HCT116 (cell line): ENCODE measurements at regions not wholly inside any gene's neighbourhood (a gene's known extent, or its start where the extent isn't known, plus 50 kb on each side); places are given as distances from the start of the nearest gene placed in this dataset.
"Not testable (repeated sequence)": the region's sequence is repeated elsewhere in the genome, so short reads cannot be mapped to it uniquely, and the experiment has no call there.

Source experiments
- ATAC-seq: fragments of 200-7000 bp; cut with Tn5 transposase; 2 replicates; pipeline ENCODE4 v1.9.1; 2020; ENCODE audit warnings: mild to moderate bottlenecking, moderate library complexity
- BruUV-seq: library from RNA; stranded (reverse); fragments of 400-500 nt; replicated peaks from 2 replicates; lab custom pipeline; 2021; lab: Mats Ljungman, UMichigan
- CTCF ChIA-PET: fragments of 300-600 bp; sonication (Branson Sonifier 250); formaldehyde crosslinking; loops from one replicate; lab custom pipeline; 2021; ENCODE audit warnings: antibody characterized with exemption; lab: Charles Lee
- POLR2A ChIA-PET: fragments of 300-600, 350-600 bp; sonication (Branson Sonifier 250); formaldehyde crosslinking; loops from one replicate; lab custom pipeline; 2021; ENCODE audit warnings: antibody characterized with exemption; lab: Charles Lee
- RAD21 ChIA-PET, 2 experiments: fragments of 300-600 bp; sonication (Branson Sonifier 250); formaldehyde crosslinking; loops; one replicate each; lab custom pipeline; 2023; ENCODE audit warnings: low total read pairs in 2 of 2; ENCODE audit not compliant: uncharacterized antibody in 2 of 2, unreplicated experiment in 2 of 2, low non-redundant PET in 1 of 2; lab: Charles Lee
- DNase-seq: peaks from one replicate; pipeline ENCODE4 v3.0.0-alpha.2; 2010; ENCODE audit warnings: low read depth, low spot score
- H2AFZ ChIP-seq: fragments of 200-600 bp; shearing (Covaris generic), sonication (generic); 2 replicates; pipeline ENCODE4 v1.6.1; 2017; ENCODE audit warnings: low read depth, mixed run types, mixed read lengths, antibody characterized with exemption, low read length; ENCODE audit not compliant: poor library complexity, severe bottlenecking
- H3K27ac ChIP-seq: 2 replicates; pipeline ENCODE4 v1.5.1; 2012; ENCODE audit warnings: low read depth, low read length
- H3K27me3 ChIP-seq: fragments of 200-600 bp; sonication (generic); 2 replicates; pipeline ENCODE4 v1.6.1; 2016; ENCODE audit warnings: mixed run types, low read length, mixed read lengths; ENCODE audit not compliant: insufficient read depth
- H3K36me3 ChIP-seq, 2 experiments: fragments of 200-500 bp in 1 of 2; fragments of 200-600 bp in 1 of 2; sonication (Bioruptor generic) in 1 of 2; sonication (generic) in 1 of 2; 2 replicates each; pipeline versions ENCODE4 v1.5.1 to v1.6.1; 2014 to 2016; ENCODE audit warnings: low read length in 2 of 2, inconsistent platforms in 1 of 2, mixed read lengths in 1 of 2, mixed run types in 1 of 2; ENCODE audit not compliant: insufficient read depth in 2 of 2, control insufficient read depth in 1 of 2
- H3K4me1 ChIP-seq, 2 experiments: fragments of 200-600 bp in 1 of 2; sonication (generic) in 1 of 2; 2 replicates each; pipeline versions ENCODE4 v1.5.1 to v1.6.1; 2012 to 2017; ENCODE audit warnings: low read length in 2 of 2, inconsistent platforms in 1 of 2, mild to moderate bottlenecking in 1 of 2, mixed read lengths in 1 of 2, mixed run types in 1 of 2, moderate library complexity in 1 of 2; ENCODE audit not compliant: insufficient read depth in 2 of 2, control insufficient read depth in 1 of 2
- H3K4me2 ChIP-seq: fragments of 200-600 bp; sonication (generic); 2 replicates; pipeline ENCODE4 v1.6.1; 2017; ENCODE audit warnings: mixed run types, low read length, mixed read lengths
- H3K4me3 ChIP-seq, 2 experiments: fragments of 200-600 bp in 1 of 2; sonication (generic) in 1 of 2; replicated peaks in 1 of 2; 2 replicates each; pipeline ENCODE4 v1.5.1; 2011 to 2016; ENCODE audit warnings: low read length in 2 of 2, control low read depth in 1 of 2, low read depth in 1 of 2, mild to moderate bottlenecking in 1 of 2, mixed read lengths in 1 of 2, mixed run types in 1 of 2
- H3K79me2 ChIP-seq: fragments of 200-600 bp; sonication (generic); 2 replicates; pipeline ENCODE4 v1.6.1; 2017; ENCODE audit warnings: mild to moderate bottlenecking, mixed run types, low read length, moderate library complexity, mixed read lengths; ENCODE audit not compliant: insufficient read depth
- H3K9ac ChIP-seq: fragments of 200-600 bp; sonication (generic); 2 replicates; pipeline ENCODE4 v1.6.1; 2016; ENCODE audit warnings: low read length, mixed read lengths
- H3K9me2 ChIP-seq: fragments of 200-600 bp; sonication (generic), shearing (Covaris generic); 2 replicates; pipeline ENCODE4 v1.6.1; 2017; ENCODE audit warnings: mixed run types, mild to moderate bottlenecking, moderate library complexity; ENCODE audit not compliant: insufficient read depth
- H3K9me3 ChIP-seq, 2 experiments: fragments of 200-500 bp in 1 of 2; fragments of 200-600 bp in 1 of 2; sonication (Bioruptor generic) in 1 of 2; sonication (generic) in 1 of 2; 2 replicates each; pipeline ENCODE4 v1.6.1; 2014 to 2017; ENCODE audit warnings: low read length in 2 of 2, mixed read lengths in 2 of 2, inconsistent platforms in 1 of 2, low read depth in 1 of 2, mild to moderate bottlenecking in 1 of 2, mixed run types in 1 of 2, moderate library complexity in 1 of 2; ENCODE audit not compliant: control insufficient read depth in 1 of 2, insufficient read depth in 1 of 2
- H4K20me1 ChIP-seq: fragments of 200-600 bp; sonication (generic), shearing (Covaris generic); 2 replicates; pipeline ENCODE4 v1.6.1; 2017; ENCODE audit warnings: mixed run types, mild to moderate bottlenecking, moderate library complexity; ENCODE audit not compliant: insufficient read depth
- CBX3 ChIP-seq: IDR thresholded peaks from 2 replicates; pipeline ENCODE4 v1.6.1; 2012; ENCODE audit warnings: low read depth
- SP1 ChIP-seq: IDR thresholded peaks from 2 replicates; pipeline ENCODE4 v1.6.1; 2012; ENCODE audit warnings: low read depth
- YY1 ChIP-seq: IDR thresholded peaks from 2 replicates; pipeline ENCODE4 v1.6.1; 2011; ENCODE audit warnings: low read length, low read depth, moderate library complexity, mild to moderate bottlenecking; ENCODE audit not compliant: insufficient replicate concordance; ENCODE audit errors: extremely low read depth
- ZFX ChIP-seq: fragments of 450-650 bp; IDR thresholded peaks from 2 replicates; pipeline ENCODE4 v1.6.1; 2017
- intact Hi-C: fragments of 100-400 bp; cut with micrococcal nuclease; formaldehyde crosslinking; loops from 2 replicates; pipeline ENCODE4 v1.10.0; 2022

DNA sequence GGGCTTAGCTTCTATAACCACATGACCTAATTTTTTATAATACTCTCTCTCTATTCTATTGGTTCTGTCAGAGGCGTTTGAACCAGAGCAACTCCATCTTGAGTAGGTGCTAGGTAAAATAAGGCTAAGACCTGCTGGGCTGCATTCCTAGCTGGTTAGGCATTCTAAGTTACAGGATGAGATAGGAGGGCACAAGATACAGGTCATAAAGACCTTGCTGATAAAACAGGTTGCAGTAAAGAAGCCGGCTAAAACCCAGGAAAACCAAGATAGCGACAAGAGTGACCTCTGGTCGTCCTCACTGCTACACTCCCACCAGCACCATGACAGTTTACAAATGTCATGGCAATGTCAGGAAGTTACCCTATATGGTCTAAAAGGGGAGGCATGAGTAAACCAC is 71.3 kb upstream of the EPB41L1 start:
- H3K27ac ChIP-seq, POLR2A ChIA-PET, H3K9ac ChIP-seq, intact Hi-C loops, CTCF ChIA-PET, BruUV-seq, H3K27me3 ChIP-seq, H3K9me2 ChIP-seq, H3K36me3 ChIP-seq, H2AFZ ChIP-seq, H3K4me3 ChIP-seq, ATAC-seq, H4K20me1 ChIP-seq, RAD21 ChIA-PET, DNase-seq: not testable (repeated sequence)
- Histone ChIP-seq H3K4me2 (peak overlapping the region; percentile 8; the same call in 1 of the 2 replicates), H3K4me1 (peaks cover 60 to 89% of the 10 kb centered on the region in 2 experiments)
- peak; percentile 41; the same call in 1 of the 2 replicates for TF ChIP-seq SP1
- peak; percentile 39 for TF ChIP-seq YY1
- peak; percentile 31; the same call in 1 of the 2 replicates for TF ChIP-seq CBX3
- TF ChIP-seq, all 23 proteins: peak for 3; not testable (repeated sequence) for 20
- H3K9me3 ChIP-seq, H3K79me2 ChIP-seq: not testable (repeated sequence)

DNA sequence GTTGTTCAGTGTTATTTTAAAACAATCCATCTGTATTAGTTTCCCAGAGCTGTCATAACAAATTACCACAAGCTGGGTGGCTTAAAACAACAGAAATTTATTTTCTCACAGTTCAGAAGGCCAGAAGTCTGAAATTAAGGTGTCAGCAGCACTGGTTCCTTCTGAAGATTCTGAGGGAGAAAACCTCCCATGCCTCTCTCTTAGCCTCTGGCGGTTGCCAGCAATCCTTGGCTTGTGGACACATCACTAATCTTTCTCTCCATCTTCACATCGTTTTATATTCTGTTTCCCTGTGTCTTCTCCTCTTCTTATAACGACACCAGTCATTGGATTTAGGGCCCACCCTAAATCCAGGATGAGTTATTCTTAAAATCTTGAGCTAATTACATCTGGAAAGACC is 70.2 kb upstream of the EPB41L1 start:
- H3K36me3 ChIP-seq: no peaks in the 10 kb centered on the region
- H4K20me1 ChIP-seq: no peaks in the 10 kb centered on the region
- peak overlapping the region; percentile 96; the same call in 1 of the 2 replicates for H3K27ac ChIP-seq
- ChIA-PET RAD21 (no interaction called here), POLR2A (interaction anchor here (3.5 kb wide), 1 partner anchor 12 kb away, joined by 20 read pairs; no protein-coding TSS in a partner anchor)
- no peak for ATAC-seq
- H3K4me2 ChIP-seq: peak overlapping the region; percentile 79
- TF ChIP-seq CBX3: peak; percentile 62
- no peak for TF ChIP-seq ZFX
- TF ChIP-seq, all 23 proteins: peak for 1
- BruUV-seq: no TSS peak
- H2AFZ ChIP-seq: peak overlapping the region; percentile 4
- peaks cover 63 to 88% of the 10 kb centered on the region in 2 experiments for H3K4me1 ChIP-seq
- H3K9me2 ChIP-seq: no peaks in the 10 kb centered on the region
- no peak overlapping the region for H3K9ac ChIP-seq
- H3K4me3 ChIP-seq: no peak overlapping the region
- intact Hi-C loops: no loop called here
- no peaks in the 10 kb centered on the region for H3K27me3 ChIP-seq
- no peak for DNase-seq
- peaks cover 0 to 9% of the 10 kb centered on the region in 2 experiments; a peak in 1 of 4 replicates for H3K9me3 ChIP-seq
- CTCF ChIA-PET: interaction anchor here (2.5 kb wide), 1 partner anchor 94 kb away, joined by 10 read pairs; no protein-coding TSS in a partner anchor
- H3K79me2 ChIP-seq: no peaks in the 10 kb centered on the region
